K562 (cell line): ENCODE measurements at regions not wholly inside any gene's neighbourhood (a gene's known extent, or its start where the extent isn't known, plus 50 kb on each side); places are given as distances from the start of the nearest gene placed in this dataset.

Experiments used
- ATAC-seq: fragments of 200-7000 bp; cut with Tn5 transposase; 3 replicates; pipeline ENCODE4 v1.9.1; 2020; ENCODE audit warnings: moderate library complexity
- BruUV-seq: library from RNA; stranded (reverse); fragments of 400-500 nt; replicated peaks from 2 replicates; lab custom pipeline; 2021; lab: Mats Ljungman, UMichigan
- CTCF ChIA-PET: fragments of 300-600 bp; formaldehyde crosslinking; extraction: SDS; loops from one replicate; lab custom pipeline; 2021; ENCODE audit warnings: low intra/inter-chr PET ratio; lab: Yijun Ruan, JAX
- POLR2A ChIA-PET: fragments of 300-600, 350-650 bp; sonication (Branson Sonifier 250); formaldehyde crosslinking; extraction: SDS; loops from one replicate; lab custom pipeline; 2021; ENCODE audit warnings: antibody characterized with exemption, inconsistent platforms; lab: Yijun Ruan, JAX
- DNase-seq, 4 experiments: peaks; one replicate each; pipeline versions ENCODE4 v3.0.0 to v3.0.0-alpha.2; 2011 to 2018; ENCODE audit warnings: low spot score in 3 of 4, mixed read lengths in 3 of 4; ENCODE audit errors: extremely low read depth in 1 of 4
- FAIRE-seq: peaks from 2 replicates; lab custom pipeline; 2011; peaks lifted over from hg19 to GRCh38; lab: Jason Lieb, UNC
- H2AFZ ChIP-seq: 2 replicates; pipeline ENCODE4 v1.6.0; 2011; ENCODE audit warnings: low read depth, low read length, control low read depth, inconsistent platforms
- H3K27ac ChIP-seq: fragments of 200-600 bp; 3 replicates; pipeline ENCODE4 v1.8.0; 2011; ENCODE audit warnings: low read depth, mild to moderate bottlenecking, control low read depth, inconsistent platforms, low read length, moderate library complexity, mixed read lengths; ENCODE audit errors: extremely low read depth
- H3K27me3 ChIP-seq, 2 experiments: fragments of 300-600 bp in 1 of 2; 2 replicates in 1 of 2; 3 replicates in 1 of 2; pipeline versions ENCODE4 v1.6.0 to v1.8.0; 2011; ENCODE audit warnings: inconsistent platforms in 2 of 2, low read length in 2 of 2, mild to moderate bottlenecking in 1 of 2, mixed read lengths in 1 of 2, moderate library complexity in 1 of 2; ENCODE audit not compliant: control insufficient read depth in 2 of 2, insufficient read depth in 2 of 2
- H3K36me3 ChIP-seq: fragments of 300-600 bp; 3 replicates; pipeline ENCODE4 v1.8.0; 2011; ENCODE audit warnings: mild to moderate bottlenecking, low read length, inconsistent platforms; ENCODE audit not compliant: control insufficient read depth, insufficient read depth
- H3K4me1 ChIP-seq, 2 experiments: fragments of 200-600 bp in 1 of 2; replicated peaks in 1 of 2; 2 replicates in 1 of 2; 3 replicates in 1 of 2; pipeline versions ENCODE4 v1.5.1 to v1.8.0; 2011; ENCODE audit warnings: inconsistent platforms in 2 of 2, low read length in 2 of 2, mild to moderate bottlenecking in 1 of 2, mixed read lengths in 1 of 2, moderate library complexity in 1 of 2; ENCODE audit not compliant: control insufficient read depth in 2 of 2, insufficient read depth in 2 of 2
- H3K4me2 ChIP-seq: 2 replicates; pipeline ENCODE4 v1.6.1; 2011; ENCODE audit warnings: low read length, control low read depth, inconsistent platforms, mixed read lengths; ENCODE audit not compliant: insufficient read depth
- H3K4me3 ChIP-seq: fragments of 200-600 bp; sonication (generic), shearing (Covaris generic); 2 replicates; pipeline ENCODE4 v1.5.1; 2016; ENCODE audit warnings: control low read depth, inconsistent platforms
- H3K79me2 ChIP-seq: fragments of 200-600 bp; 3 replicates; pipeline ENCODE4 v1.8.0; 2011; ENCODE audit warnings: low read length, inconsistent platforms; ENCODE audit not compliant: control insufficient read depth, insufficient read depth
- H3K9ac ChIP-seq, 2 experiments: 2 replicates each; pipeline versions ENCODE4 v1.6.0 to v1.6.1; 2011; ENCODE audit warnings: low read depth in 2 of 2, low read length in 2 of 2, control low read depth in 1 of 2, inconsistent platforms in 1 of 2, mild to moderate bottlenecking in 1 of 2, mixed read lengths in 1 of 2; ENCODE audit not compliant: insufficient read depth in 1 of 2
- H3K9me1 ChIP-seq: one replicate; pipeline ENCODE4 v1.6.0; 2011; ENCODE audit warnings: inconsistent platforms, mild to moderate bottlenecking, low read length, moderate library complexity; ENCODE audit not compliant: control insufficient read depth, insufficient read depth
- H3K9me3 ChIP-seq: replicated peaks from 2 replicates; pipeline ENCODE4 v1.5.1; 2011; ENCODE audit warnings: low read depth, low read length, inconsistent platforms; ENCODE audit not compliant: control insufficient read depth, insufficient read depth
- H4K20me1 ChIP-seq: replicated peaks from 2 replicates; pipeline ENCODE4 v1.6.1; 2011; ENCODE audit warnings: low read length, inconsistent platforms, mixed read lengths; ENCODE audit not compliant: control insufficient read depth, insufficient read depth
- DMBX1 ChIP-seq: fragments of 250-450 bp; sonication (Bioruptor Pico); IDR thresholded peaks from 2 replicates; pipeline ENCODE4 v1.8.0; 2022; ENCODE audit warnings: inconsistent platforms, mild to moderate bottlenecking, moderate library complexity, borderline replicate concordance
- HDAC3 ChIP-seq: fragments of 450-650 bp; IDR thresholded peaks from 2 replicates; pipeline ENCODE4 v1.6.1; 2018; ENCODE audit warnings: borderline replicate concordance, mild to moderate bottlenecking, moderate library complexity; ENCODE audit not compliant: partially characterized antibody
- LARP7 ChIP-seq: fragments of 450-650 bp; IDR thresholded peaks from 2 replicates; pipeline ENCODE4 v1.6.1; 2016
- SMAD2 ChIP-seq: fragments of 150-350 bp; IDR thresholded peaks from 2 replicates; pipeline ENCODE4 v1.6.1; 2014; ENCODE audit warnings: low read depth, mild to moderate bottlenecking, low read length
- WGBS: fragments of 100-300 bp; shearing (Covaris generic); methylation state at CpG from one replicate; pipeline ENCODE4 v1.1.6; 2016; ENCODE audit warnings: low coverage, mixed read lengths; ENCODE audit not compliant: insufficient coverage; ENCODE audit errors: missing lambda C conversion rate; 5-methylcytosine and 5-hydroxymethylcytosine counted together
- in situ Hi-C: fragments of 300-500 bp; cut with MboI; formaldehyde crosslinking; loops from 4 replicates; pipeline ENCODE4 v1.15.0; 2018; ENCODE audit warnings: inconsistent platforms, mixed read lengths
- intact Hi-C: fragments of 100-400 bp; cut with micrococcal nuclease; formaldehyde crosslinking; loops from 2 replicates; pipeline ENCODE4 v1.14.2; 2022

GRCh38 chr12:88753066-88753465, 172.8 kb upstream of the KITLG start:
- FAIRE-seq (no peak), DNase-seq (no peak), ATAC-seq (no peak)
- POLR2A ChIA-PET: no interaction called here
- Histone ChIP-seq H3K4me2 (no peak overlapping the region), H3K4me3 (no peak overlapping the region), H3K27me3 (no peaks in the 10 kb centered on the region), H3K27ac (no peak overlapping the region), H3K4me1 (no peaks in the 10 kb centered on the region), H3K9me1 (no peaks in the 10 kb centered on the region), H4K20me1 (no peaks in the 10 kb centered on the region), H3K9ac (no peak overlapping the region), H3K79me2 (no peaks in the 10 kb centered on the region), H2AFZ (no peak overlapping the region), H3K9me3 (no peaks in the 10 kb centered on the region), H3K36me3 (no peaks in the 10 kb centered on the region)
- 0% methylated on average over 4 of the region's 4 CpGs for WGBS
- intact Hi-C loops: no loop called here
- TF ChIP-seq HDAC3: no peak
- TF ChIP-seq LARP7: no peak
- no peak for TF ChIP-seq SMAD2
- CTCF ChIA-PET: no interaction called here
- in situ Hi-C loops: no loop called here
- no TSS peak for BruUV-seq

GRCh38 chr12:88752183-88752582, 171.9 kb upstream of the KITLG start:
- in situ Hi-C loops (no loop called here), intact Hi-C loops (no loop called here)
- BruUV-seq: no TSS peak
- 0% methylated on average over 3 of the region's 3 CpGs for WGBS
- TF ChIP-seq DMBX1 (CRISPR knock-in tag): no peak
- H3K79me2 ChIP-seq: no peaks in the 10 kb centered on the region
- H3K27me3 ChIP-seq: no peaks in the 10 kb centered on the region
- H2AFZ ChIP-seq: no peak overlapping the region
- no peak for DNase-seq
- H3K4me3 ChIP-seq: no peak overlapping the region
- no peaks in the 10 kb centered on the region for H3K9me1 ChIP-seq
- H3K4me2 ChIP-seq: no peak overlapping the region
- no peaks in the 10 kb centered on the region for H3K4me1 ChIP-seq
- H3K27ac ChIP-seq: no peak overlapping the region
- H4K20me1 ChIP-seq: no peaks in the 10 kb centered on the region
- ATAC-seq: no peak
- H3K9ac ChIP-seq: no peak overlapping the region
- CTCF ChIA-PET: no interaction called here
- H3K9me3 ChIP-seq: no peaks in the 10 kb centered on the region
- no peaks in the 10 kb centered on the region for H3K36me3 ChIP-seq
- POLR2A ChIA-PET: no interaction called here
- FAIRE-seq: no peak
